Naive thymus-derived CD4-positive, alpha-beta T cell (primary cell): ENCODE measurements at regions not wholly inside any gene's neighbourhood (a gene's known extent, or its start where the extent isn't known, plus 50 kb on each side); places are given as distances from the start of the nearest gene placed in this dataset.
A peak's percentile ranks its signal among the peaks of the same experiment; 100 is the strongest.

Experiments
- ATAC-seq: fragments of 150-1000 bp; cut with Tn5 transposase; 2 replicates; pipeline ENCODE4 v1.10.0; 2021; ENCODE audit warnings: mild to moderate bottlenecking, moderate library complexity
- CTCF ChIA-PET: fragments of 350-600 bp; sonication (Branson Sonifier 250); formaldehyde crosslinking; loops from one replicate; lab custom pipeline; 2021; ENCODE audit warnings: antibody characterized with exemption; lab: Charles Lee
- POLR2A ChIA-PET: fragments of 350-600 bp; sonication (Branson Sonifier 250); formaldehyde crosslinking; loops from one replicate; lab custom pipeline; 2021; ENCODE audit warnings: antibody characterized with exemption, inconsistent platforms; lab: Charles Lee
- DNase-seq, 9 donors: peaks; one replicate each; pipeline versions ENCODE4 v3.0.0 to v3.0.0-alpha.2; 2020 to 2022; ENCODE audit warnings: mixed read lengths in 1 of 9
- H3K27ac ChIP-seq: one replicate; pipeline ENCODE4 v1.7.0; 2013; ENCODE audit warnings: mild to moderate bottlenecking, low read depth, low read length, moderate library complexity
- H3K27me3 ChIP-seq, 2 donors: one replicate each; pipeline ENCODE4 v1.7.0; 2013; ENCODE audit warnings: low read length in 2 of 2, mild to moderate bottlenecking in 2 of 2, moderate library complexity in 2 of 2; ENCODE audit not compliant: control insufficient read depth in 2 of 2, insufficient read depth in 2 of 2
- H3K36me3 ChIP-seq, 3 experiments: 1 replicate in 2 of 3; 2 replicates in 1 of 3; pipeline ENCODE4 v1.7.0; 2013; ENCODE audit warnings: low read length in 3 of 3, mild to moderate bottlenecking in 3 of 3, moderate library complexity in 1 of 3; ENCODE audit not compliant: insufficient read depth in 3 of 3, control insufficient read depth in 2 of 3
- H3K4me1 ChIP-seq, 2 donors: one replicate each; pipeline ENCODE4 v1.7.0; 2013; ENCODE audit warnings: low read length in 2 of 2, mild to moderate bottlenecking in 2 of 2, moderate library complexity in 1 of 2; ENCODE audit not compliant: control insufficient read depth in 2 of 2, insufficient read depth in 2 of 2
- H3K4me3 ChIP-seq: 2 replicates; pipeline ENCODE4 v1.7.0; 2013; ENCODE audit warnings: mild to moderate bottlenecking, low read length
- H3K9me3 ChIP-seq, 3 experiments: 1 replicate in 2 of 3; 2 replicates in 1 of 3; pipeline ENCODE4 v1.7.0; 2013; ENCODE audit warnings: low read length in 3 of 3; ENCODE audit not compliant: control insufficient read depth in 2 of 3
- H3K27ac Mint-ChIP-seq, 9 donors: one replicate each; pipeline ENCODE4 v1.8.0; 2020 to 2022; ENCODE audit warnings: mixed read lengths in 9 of 9, mild to moderate bottlenecking in 8 of 9, moderate library complexity in 5 of 9, inconsistent platforms in 2 of 9
- H3K27me3 Mint-ChIP-seq, 5 donors: one replicate each; pipeline ENCODE4 v1.8.0; 2021 to 2022; ENCODE audit warnings: mixed read lengths in 5 of 5, mild to moderate bottlenecking in 1 of 5
- H3K36me3 Mint-ChIP-seq, 5 donors: one replicate each; pipeline ENCODE4 v1.8.0; 2020 to 2022; ENCODE audit warnings: mixed read lengths in 5 of 5, mild to moderate bottlenecking in 3 of 5, inconsistent platforms in 1 of 5
- H3K4me1 Mint-ChIP-seq, 7 donors: one replicate each; pipeline ENCODE4 v1.8.0; 2020 to 2022; ENCODE audit warnings: mixed read lengths in 7 of 7, mild to moderate bottlenecking in 3 of 7, inconsistent platforms in 1 of 7
- H3K4me3 Mint-ChIP-seq, 10 donors: one replicate each; pipeline ENCODE4 v1.8.0; 2020 to 2022; ENCODE audit warnings: mild to moderate bottlenecking in 10 of 10, mixed read lengths in 10 of 10, moderate library complexity in 6 of 10, inconsistent platforms in 2 of 10
- H3K9me3 Mint-ChIP-seq, 11 donors: one replicate each; pipeline ENCODE4 v1.8.0; 2020 to 2022; ENCODE audit warnings: mixed read lengths in 11 of 11, mild to moderate bottlenecking in 4 of 11, inconsistent platforms in 1 of 11, moderate library complexity in 1 of 11
- intact Hi-C, 2 donors: fragments of 100-400 bp; cut with micrococcal nuclease; formaldehyde crosslinking; loops; one replicate each; pipeline ENCODE4 v1.15.1; 2023

DNA sequence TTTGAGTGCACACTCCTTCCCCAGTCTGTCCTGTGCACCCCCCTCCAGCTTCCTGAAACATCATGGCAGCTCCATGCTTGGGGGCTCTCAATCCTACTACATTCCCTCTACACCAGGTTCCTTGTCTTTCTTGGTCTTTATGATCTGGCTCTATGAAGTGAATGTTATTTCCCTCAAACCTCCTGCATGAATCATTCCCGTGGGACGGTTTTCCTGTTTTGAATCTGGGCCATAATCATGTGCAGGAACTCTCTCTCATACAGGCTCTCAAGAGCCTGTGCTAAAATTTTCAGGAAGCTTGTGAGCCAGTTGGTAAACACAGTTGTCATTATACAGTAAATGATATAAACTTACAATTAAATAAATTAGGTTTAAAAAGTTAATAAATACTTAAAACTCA lies 89.8 kb upstream of the KCNE2 start:
- ChIA-PET POLR2A (no interaction called here), CTCF (no interaction called here)
- Mint-ChIP-seq H3K9me3 (peaks cover 0 to 6% (median 0%) of the 10 kb centered on the region in 11 donors), H3K4me3 (no peak overlapping the region), H3K27ac (no peak overlapping the region), H3K27me3 (peaks cover 0 to 21% (median 5%) of the 10 kb centered on the region in 5 donors), H3K36me3 (peaks cover 0 to 3% (median 0%) of the 10 kb centered on the region in 5 donors), H3K4me1 (peaks cover 0 to 5% (median 0%) of the 10 kb centered on the region in 7 donors)
- DNase-seq: no peak
- no peaks in the 10 kb centered on the region for H3K27me3 ChIP-seq
- H3K36me3 ChIP-seq: no peaks in the 10 kb centered on the region
- H3K4me1 ChIP-seq: no peaks in the 10 kb centered on the region
- no peaks in the 10 kb centered on the region for H3K9me3 ChIP-seq
- H3K27ac ChIP-seq: no peak overlapping the region
- H3K4me3 ChIP-seq: no peak overlapping the region
- intact Hi-C loops: no loop called here
- ATAC-seq: no peak

DNA sequence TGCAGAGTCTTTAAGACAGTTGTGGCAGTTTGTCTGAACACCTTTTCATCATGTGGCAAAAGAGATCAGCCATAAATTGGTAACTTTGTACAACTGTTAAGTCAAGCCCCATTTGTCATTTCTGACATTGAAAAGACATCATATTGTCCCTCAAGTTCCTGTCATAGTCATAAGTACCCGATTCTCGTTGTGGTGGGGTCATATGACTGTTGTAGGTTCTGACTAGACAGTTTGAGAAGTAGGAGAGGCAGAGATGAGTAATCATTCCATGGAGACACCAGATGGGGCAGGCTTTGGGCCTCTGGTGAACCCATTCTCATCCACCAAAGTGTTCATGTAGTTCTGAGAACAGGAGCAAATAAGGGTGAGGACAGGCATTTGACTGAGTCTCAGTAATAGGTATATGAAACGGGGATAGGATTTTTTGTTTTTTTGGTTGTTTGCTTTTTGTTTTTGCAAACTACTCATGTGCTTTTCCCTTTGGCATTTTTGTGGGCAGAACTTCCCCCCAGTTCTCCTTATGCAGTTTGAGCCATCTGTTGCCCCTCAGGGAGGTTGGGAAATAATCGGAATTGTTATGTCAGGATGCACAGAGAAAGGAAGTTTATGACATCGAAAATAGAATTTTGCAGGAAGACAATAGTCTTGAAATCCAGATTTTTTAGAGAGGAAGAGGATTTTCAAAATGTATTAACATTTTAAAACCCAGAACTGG lies 86.9 kb upstream of the KCNE2 start:
- DNase-seq: peak in 1 of 9 donors; percentile 28
- no peaks in the 10 kb centered on the region for H3K36me3 ChIP-seq
- ChIA-PET POLR2A (no interaction called here), CTCF (no interaction called here)
- peak overlapping the region in 1 of 9 donors; percentile 56 for H3K27ac Mint-ChIP-seq
- no peak overlapping the region for H3K4me3 ChIP-seq
- H3K9me3 ChIP-seq: no peaks in the 10 kb centered on the region
- peaks cover 0 to 5% (median 0%) of the 10 kb centered on the region in 7 donors for H3K4me1 Mint-ChIP-seq
- H3K4me1 ChIP-seq: no peaks in the 10 kb centered on the region
- no peak overlapping the region for H3K4me3 Mint-ChIP-seq
- no peaks in the 10 kb centered on the region for H3K27me3 ChIP-seq
- peaks cover 0 to 14% (median 5%) of the 10 kb centered on the region in 5 donors for H3K27me3 Mint-ChIP-seq
- H3K36me3 Mint-ChIP-seq: peaks cover 0 to 3% (median 0%) of the 10 kb centered on the region in 5 donors
- H3K9me3 Mint-ChIP-seq: peaks cover 0 to 6% (median 0%) of the 10 kb centered on the region in 11 donors
- H3K27ac ChIP-seq: no peak overlapping the region
- intact Hi-C loops: no loop called here
- no peak for ATAC-seq

DNA sequence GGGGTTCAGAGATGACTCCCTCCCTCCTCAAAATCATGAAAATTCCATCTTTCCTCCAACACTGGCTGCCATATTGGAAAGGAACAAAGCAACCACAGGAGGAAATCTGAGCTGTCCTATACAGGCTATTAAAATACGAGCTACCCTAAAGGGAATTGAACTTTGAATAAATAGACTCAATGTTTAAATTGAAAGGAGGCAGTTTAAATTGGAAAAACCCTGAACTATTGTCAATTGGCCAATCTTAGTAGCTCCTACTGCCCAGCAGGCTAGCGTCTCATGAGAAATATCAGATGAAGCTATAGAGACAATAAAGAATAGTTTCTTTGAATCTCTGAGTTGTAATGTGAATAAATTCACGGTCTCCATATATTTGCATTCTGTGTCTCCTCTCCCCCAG lies 85.4 kb upstream of the KCNE2 start:
- Mint-ChIP-seq H3K9me3 (peaks cover 0 to 7% (median 0%) of the 10 kb centered on the region in 11 donors), H3K36me3 (peaks cover 0 to 3% (median 0%) of the 10 kb centered on the region in 5 donors), H3K27me3 (peaks cover 0 to 10% (median 2%) of the 10 kb centered on the region in 5 donors), H3K4me3 (no peak overlapping the region), H3K27ac (no peak overlapping the region), H3K4me1 (peaks cover 0 to 5% (median 0%) of the 10 kb centered on the region in 7 donors)
- Histone ChIP-seq H3K36me3 (no peaks in the 10 kb centered on the region), H3K9me3 (no peaks in the 10 kb centered on the region), H3K4me3 (no peak overlapping the region), H3K27me3 (no peaks in the 10 kb centered on the region), H3K4me1 (no peaks in the 10 kb centered on the region), H3K27ac (no peak overlapping the region)
- DNase-seq (no peak), ATAC-seq (no peak)
- CTCF ChIA-PET: no interaction called here
- intact Hi-C loops: no loop called here
- POLR2A ChIA-PET: no interaction called here

DNA sequence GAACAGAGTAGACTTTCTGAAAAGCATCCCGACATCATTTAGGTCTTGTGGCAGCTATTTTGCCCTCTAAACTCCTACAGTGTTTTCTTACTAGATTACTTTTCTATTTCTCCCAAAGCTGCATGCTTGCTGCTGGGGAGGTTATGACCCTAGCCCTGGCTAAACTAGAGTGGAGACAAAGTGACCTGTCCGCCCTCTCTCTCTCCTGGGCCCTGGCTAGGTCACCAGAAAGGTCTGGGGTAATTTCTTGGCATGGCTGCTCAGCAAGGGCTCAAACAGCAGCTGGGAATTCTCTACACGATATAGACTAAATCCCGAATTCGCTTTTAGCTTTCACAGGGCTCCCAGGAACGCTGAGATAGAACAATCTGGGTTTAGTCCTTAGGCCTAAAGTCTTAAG lies 84.5 kb upstream of the KCNE2 start:
- H3K9me3 Mint-ChIP-seq: peaks cover 0 to 7% (median 0%) of the 10 kb centered on the region in 11 donors
- no peak overlapping the region for H3K4me3 Mint-ChIP-seq
- H3K4me1 Mint-ChIP-seq: peaks cover 0 to 5% (median 0%) of the 10 kb centered on the region in 7 donors
- H3K27ac ChIP-seq: no peak overlapping the region
- ChIA-PET POLR2A (no interaction called here), CTCF (no interaction called here)
- H3K9me3 ChIP-seq: no peaks in the 10 kb centered on the region
- peaks cover 0 to 3% (median 0%) of the 10 kb centered on the region in 5 donors for H3K36me3 Mint-ChIP-seq
- no peaks in the 10 kb centered on the region for H3K27me3 ChIP-seq
- DNase-seq (no peak), ATAC-seq (no peak)
- peaks cover 0 to 4% (median 0%) of the 10 kb centered on the region in 5 donors for H3K27me3 Mint-ChIP-seq
- no peak overlapping the region for H3K4me3 ChIP-seq
- H3K36me3 ChIP-seq: no peaks in the 10 kb centered on the region
- no peaks in the 10 kb centered on the region for H3K4me1 ChIP-seq
- H3K27ac Mint-ChIP-seq: no peak overlapping the region
- intact Hi-C loops: no loop called here

DNA sequence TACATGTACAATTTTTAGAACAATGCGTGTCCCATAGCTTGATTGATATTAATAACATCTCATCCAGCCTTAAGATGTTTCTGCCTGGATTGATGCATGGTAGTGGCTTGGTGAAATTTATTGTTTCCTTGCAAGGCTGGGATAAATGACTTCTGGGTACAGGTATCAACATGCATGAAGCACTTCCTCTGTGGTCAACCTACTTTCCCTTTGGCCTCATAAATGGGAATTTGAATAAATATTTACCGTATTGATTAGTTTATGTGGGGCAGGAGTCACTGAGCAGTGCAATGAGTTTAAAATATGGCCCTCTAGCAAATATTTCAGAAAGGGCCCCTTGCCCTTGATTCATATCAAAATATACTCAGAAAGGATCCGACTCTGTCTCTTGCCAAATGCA lies 83.9 kb upstream of the KCNE2 start:
- H3K4me3 Mint-ChIP-seq: no peak overlapping the region
- Histone ChIP-seq H3K4me3 (no peak overlapping the region), H3K36me3 (no peaks in the 10 kb centered on the region), H3K27me3 (no peaks in the 10 kb centered on the region), H3K27ac (no peak overlapping the region), H3K9me3 (no peaks in the 10 kb centered on the region), H3K4me1 (no peaks in the 10 kb centered on the region)
- H3K9me3 Mint-ChIP-seq: peaks cover 0 to 5% (median 0%) of the 10 kb centered on the region in 11 donors
- peaks cover 0 to 3% (median 0%) of the 10 kb centered on the region in 5 donors for H3K36me3 Mint-ChIP-seq
- ChIA-PET CTCF (no interaction called here), POLR2A (no interaction called here)
- H3K27ac Mint-ChIP-seq: no peak overlapping the region
- DNase-seq (no peak), ATAC-seq (no peak)
- intact Hi-C loops: no loop called here
- H3K27me3 Mint-ChIP-seq: peaks cover 0 to 4% (median 0%) of the 10 kb centered on the region in 5 donors
- peaks cover 0 to 5% (median 0%) of the 10 kb centered on the region in 7 donors for H3K4me1 Mint-ChIP-seq

DNA sequence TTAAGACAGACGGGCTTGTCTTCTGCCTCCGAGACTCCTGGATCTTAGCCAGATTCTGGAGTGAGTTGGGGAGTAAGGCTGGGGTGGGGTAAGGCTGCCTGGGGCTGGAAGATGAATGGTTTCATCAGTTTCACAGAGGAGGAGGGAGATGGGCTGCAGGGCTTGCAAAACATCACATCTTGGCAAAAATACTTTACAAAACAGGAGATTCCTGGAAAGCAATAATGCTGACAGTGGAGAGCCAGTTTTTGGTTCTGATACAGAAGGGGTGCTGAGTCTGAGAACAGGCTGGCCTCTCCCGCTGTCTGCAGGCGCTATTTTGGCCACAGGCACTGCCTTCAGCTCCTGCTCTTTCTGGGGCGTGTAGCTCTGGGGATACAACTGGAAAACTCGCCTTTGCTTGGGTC lies 83.4 kb upstream of the KCNE2 start:
- DNase-seq (no peak), ATAC-seq (no peak)
- Mint-ChIP-seq H3K9me3 (peaks cover 0 to 5% (median 0%) of the 10 kb centered on the region in 11 donors), H3K27ac (no peak overlapping the region), H3K4me1 (peaks cover 0 to 5% (median 0%) of the 10 kb centered on the region in 7 donors), H3K4me3 (no peak overlapping the region), H3K36me3 (peaks cover 0 to 3% (median 0%) of the 10 kb centered on the region in 5 donors), H3K27me3 (peaks cover 0 to 4% (median 0%) of the 10 kb centered on the region in 5 donors)
- Histone ChIP-seq H3K27me3 (no peaks in the 10 kb centered on the region), H3K9me3 (no peaks in the 10 kb centered on the region), H3K4me1 (no peaks in the 10 kb centered on the region), H3K4me3 (no peak overlapping the region), H3K36me3 (no peaks in the 10 kb centered on the region), H3K27ac (no peak overlapping the region)
- ChIA-PET CTCF (no interaction called here), POLR2A (no interaction called here)
- intact Hi-C loops: no loop called here

DNA sequence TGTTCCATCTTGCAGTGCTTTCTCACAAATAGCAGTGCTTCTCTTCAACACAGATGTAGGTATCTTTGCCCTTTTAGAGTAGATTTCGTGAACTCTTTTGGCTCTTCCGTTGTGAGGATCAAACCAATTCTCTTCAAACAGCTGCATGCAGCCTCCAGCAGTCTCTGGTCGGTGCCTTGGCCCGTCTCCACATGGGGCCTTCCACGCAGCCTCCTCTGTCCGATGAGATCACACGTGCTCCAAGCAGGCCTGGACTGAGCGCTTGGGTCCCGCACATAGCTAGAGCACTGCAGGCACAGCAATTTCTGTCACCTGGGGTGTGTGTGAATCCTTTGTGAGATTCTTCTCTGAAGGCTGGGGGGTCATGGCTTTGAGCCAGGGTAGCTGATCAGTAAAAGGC lies 82.8 kb upstream of the KCNE2 start:
- no peak overlapping the region for H3K4me3 Mint-ChIP-seq
- ATAC-seq: no peak
- Histone ChIP-seq H3K4me1 (no peaks in the 10 kb centered on the region), H3K27me3 (no peaks in the 10 kb centered on the region), H3K36me3 (no peaks in the 10 kb centered on the region), H3K27ac (no peak overlapping the region), H3K4me3 (no peak overlapping the region), H3K9me3 (no peaks in the 10 kb centered on the region)
- ChIA-PET POLR2A (no interaction called here), CTCF (interaction anchor here (0.6 kb wide), 1 partner anchor 59 kb away, joined by 4 read pairs; no protein-coding TSS in a partner anchor)
- peaks cover 0 to 5% (median under 1%) of the 10 kb centered on the region in 11 donors for H3K9me3 Mint-ChIP-seq
- H3K27ac Mint-ChIP-seq: no peak overlapping the region
- DNase-seq: no peak
- peaks cover 0 to 5% (median 0%) of the 10 kb centered on the region in 7 donors for H3K4me1 Mint-ChIP-seq
- intact Hi-C loops: no loop called here
- peaks cover 0 to 3% (median 0%) of the 10 kb centered on the region in 5 donors for H3K36me3 Mint-ChIP-seq
- H3K27me3 Mint-ChIP-seq: peaks cover 0 to 4% (median 0%) of the 10 kb centered on the region in 5 donors
